Mammary epithelial cell (primary cell): ENCODE measurements at regions not wholly inside any gene's neighbourhood (a gene's known extent, or its start where the extent isn't known, plus 50 kb on each side); places are given as distances from the start of the nearest gene placed in this dataset.

ENCODE experiments used
- EZH2 ChIP-seq: IDR thresholded peaks from 2 replicates; pipeline ENCODE4 v1.6.1; 2012; ENCODE audit warnings: low read length, inconsistent platforms, borderline replicate concordance
- TF ChIP-seq, protein P1 (sequence below), 2 donors: IDR thresholded peaks in 1 of 2; conservative IDR thresholded peaks in 1 of 2; 2 replicates each; pipeline ENCODE4 v1.5.1; 2011 to 2012; ENCODE audit warnings: inconsistent platforms in 2 of 2, low read length in 2 of 2, mild to moderate bottlenecking in 2 of 2, control low read depth in 1 of 2, low read depth in 1 of 2; ENCODE audit not compliant: insufficient read depth in 1 of 2; ENCODE audit errors: extremely low read depth in 1 of 2

DNA sequence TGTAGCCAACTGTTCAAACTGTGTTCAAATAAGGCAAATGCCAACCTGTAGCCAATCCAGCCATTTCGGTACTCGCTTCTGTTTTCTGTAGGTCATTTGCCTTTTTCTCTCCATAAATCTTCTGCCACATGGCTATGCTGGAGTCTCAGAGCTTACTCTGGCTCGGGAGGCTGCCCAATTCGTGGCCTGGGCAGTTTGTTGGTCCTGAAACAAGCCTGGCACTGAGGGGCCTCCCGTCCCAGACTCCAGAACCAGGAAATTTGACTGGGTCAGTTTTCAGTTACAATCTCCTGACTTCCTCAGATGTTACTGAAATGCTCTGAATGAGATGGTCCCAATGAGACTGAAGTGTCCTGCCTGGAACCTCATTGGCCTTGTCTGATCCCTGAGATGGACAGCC, 120.8 kb upstream of the NPAS2 start:
- TF ChIP-seq, protein P1, sequence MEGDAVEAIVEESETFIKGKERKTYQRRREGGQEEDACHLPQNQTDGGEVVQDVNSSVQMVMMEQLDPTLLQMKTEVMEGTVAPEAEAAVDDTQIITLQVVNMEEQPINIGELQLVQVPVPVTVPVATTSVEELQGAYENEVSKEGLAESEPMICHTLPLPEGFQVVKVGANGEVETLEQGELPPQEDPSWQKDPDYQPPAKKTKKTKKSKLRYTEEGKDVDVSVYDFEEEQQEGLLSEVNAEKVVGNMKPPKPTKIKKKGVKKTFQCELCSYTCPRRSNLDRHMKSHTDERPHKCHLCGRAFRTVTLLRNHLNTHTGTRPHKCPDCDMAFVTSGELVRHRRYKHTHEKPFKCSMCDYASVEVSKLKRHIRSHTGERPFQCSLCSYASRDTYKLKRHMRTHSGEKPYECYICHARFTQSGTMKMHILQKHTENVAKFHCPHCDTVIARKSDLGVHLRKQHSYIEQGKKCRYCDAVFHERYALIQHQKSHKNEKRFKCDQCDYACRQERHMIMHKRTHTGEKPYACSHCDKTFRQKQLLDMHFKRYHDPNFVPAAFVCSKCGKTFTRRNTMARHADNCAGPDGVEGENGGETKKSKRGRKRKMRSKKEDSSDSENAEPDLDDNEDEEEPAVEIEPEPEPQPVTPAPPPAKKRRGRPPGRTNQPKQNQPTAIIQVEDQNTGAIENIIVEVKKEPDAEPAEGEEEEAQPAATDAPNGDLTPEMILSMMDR (conservative IDR thresholded peaks at IDR 0.05 in 1 of 2, IDR thresholded peaks at IDR 0.05 in 1 of 2; ENCODE audit: extremely low read depth in 1 of 2, insufficient read depth in 1 of 2, low read depth in 1 of 2, low read length in 2 of 2): no peak
- no peak for TF ChIP-seq EZH2
